A673 (cell line): ENCODE measurements at regions not wholly inside any gene's neighbourhood (a gene's known extent, or its start where the extent isn't known, plus 50 kb on each side); places are given as distances from the start of the nearest gene placed in this dataset.

ENCODE experiments used
- EZH2 ChIP-seq: fragments of 200-600 bp; sonication (generic); IDR thresholded peaks from 2 replicates; pipeline ENCODE4 v1.6.1; 2017; ENCODE audit warnings: borderline replicate concordance, low read depth, mild to moderate bottlenecking, mixed read lengths, antibody characterized with exemption, low read length; ENCODE audit not compliant: poor library complexity, severe bottlenecking
- TF ChIP-seq, protein P1 (sequence below): fragments of 300-800, 200-600 bp; sonication (generic); conservative IDR thresholded peaks from 2 replicates; pipeline ENCODE4 v1.5.1; 2017; ENCODE audit warnings: low read depth, mild to moderate bottlenecking, antibody characterized with exemption, low read length, moderate library complexity, mixed read lengths

DNA sequence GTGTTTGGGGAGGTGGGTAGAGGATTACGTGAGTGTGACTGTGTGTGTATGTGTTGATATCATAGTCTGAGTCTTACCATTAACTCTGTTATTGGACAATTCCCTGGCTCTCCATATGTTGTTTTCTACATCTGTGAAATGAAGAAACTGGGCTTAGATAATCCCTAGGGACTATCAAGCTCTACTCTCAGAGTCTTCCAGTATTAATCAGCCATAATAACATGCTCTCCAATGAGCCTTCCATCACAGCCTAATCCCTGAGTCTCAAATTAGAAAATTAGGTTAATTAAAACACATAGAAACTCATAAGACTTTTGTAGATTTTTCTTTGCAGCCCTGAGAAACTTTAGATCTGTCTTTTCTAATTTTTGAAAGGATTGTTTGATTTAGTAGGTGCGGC, 404.2 kb upstream of the RARB start:
- TF ChIP-seq, protein P1, sequence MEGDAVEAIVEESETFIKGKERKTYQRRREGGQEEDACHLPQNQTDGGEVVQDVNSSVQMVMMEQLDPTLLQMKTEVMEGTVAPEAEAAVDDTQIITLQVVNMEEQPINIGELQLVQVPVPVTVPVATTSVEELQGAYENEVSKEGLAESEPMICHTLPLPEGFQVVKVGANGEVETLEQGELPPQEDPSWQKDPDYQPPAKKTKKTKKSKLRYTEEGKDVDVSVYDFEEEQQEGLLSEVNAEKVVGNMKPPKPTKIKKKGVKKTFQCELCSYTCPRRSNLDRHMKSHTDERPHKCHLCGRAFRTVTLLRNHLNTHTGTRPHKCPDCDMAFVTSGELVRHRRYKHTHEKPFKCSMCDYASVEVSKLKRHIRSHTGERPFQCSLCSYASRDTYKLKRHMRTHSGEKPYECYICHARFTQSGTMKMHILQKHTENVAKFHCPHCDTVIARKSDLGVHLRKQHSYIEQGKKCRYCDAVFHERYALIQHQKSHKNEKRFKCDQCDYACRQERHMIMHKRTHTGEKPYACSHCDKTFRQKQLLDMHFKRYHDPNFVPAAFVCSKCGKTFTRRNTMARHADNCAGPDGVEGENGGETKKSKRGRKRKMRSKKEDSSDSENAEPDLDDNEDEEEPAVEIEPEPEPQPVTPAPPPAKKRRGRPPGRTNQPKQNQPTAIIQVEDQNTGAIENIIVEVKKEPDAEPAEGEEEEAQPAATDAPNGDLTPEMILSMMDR = no peak
- TF ChIP-seq EZH2 = no peak
